Osteoblast (primary cell): ENCODE measurements at regions not wholly inside any gene's neighbourhood (a gene's known extent, or its start where the extent isn't known, plus 50 kb on each side); places are given as distances from the start of the nearest gene placed in this dataset.

Experiments used
- DNase-seq: peaks from one replicate; pipeline ENCODE4 v3.0.0; 2011; ENCODE audit warnings: low spot score, mixed read lengths; ENCODE audit not compliant: insufficient read length; ENCODE audit errors: missing footprints
- H2AFZ ChIP-seq: 2 replicates; pipeline ENCODE4 v1.6.0; 2011; ENCODE audit warnings: mild to moderate bottlenecking, low read length
- H3K27ac ChIP-seq: 2 replicates; pipeline ENCODE4 v1.5.1; 2011; ENCODE audit warnings: mild to moderate bottlenecking, low read depth, low read length, moderate library complexity
- H3K27me3 ChIP-seq: 2 replicates; pipeline ENCODE4 v1.6.0; 2012; ENCODE audit warnings: mild to moderate bottlenecking, control low read depth, inconsistent platforms, low read length, moderate library complexity; ENCODE audit not compliant: insufficient read depth
- H3K36me3 ChIP-seq: 2 replicates; pipeline ENCODE4 v1.5.1; 2011; ENCODE audit warnings: mild to moderate bottlenecking, low read length, control low read depth, moderate library complexity; ENCODE audit not compliant: insufficient read depth
- H3K4me1 ChIP-seq: 2 replicates; pipeline ENCODE4 v1.5.1; 2011; ENCODE audit warnings: mild to moderate bottlenecking, low read length, control low read depth, moderate library complexity; ENCODE audit not compliant: insufficient read depth
- H3K4me2 ChIP-seq: 2 replicates; pipeline ENCODE4 v1.6.0; 2011; ENCODE audit warnings: mild to moderate bottlenecking, low read length; ENCODE audit not compliant: insufficient read depth
- H3K4me3 ChIP-seq: fragments of 200-600 bp; sonication (generic); 3 replicates; pipeline ENCODE4 v1.5.1; 2012; ENCODE audit warnings: mild to moderate bottlenecking, low read length, inconsistent platforms; ENCODE audit not compliant: insufficient read depth
- H3K79me2 ChIP-seq: 2 replicates; pipeline ENCODE4 v1.6.0; 2012; ENCODE audit warnings: mild to moderate bottlenecking, low read length, control low read depth, inconsistent platforms; ENCODE audit not compliant: insufficient read depth
- H3K9me3 ChIP-seq: 2 replicates; pipeline ENCODE4 v1.5.1; 2011; ENCODE audit warnings: low read depth, low read length, control low read depth
- H4K20me1 ChIP-seq: 2 replicates; pipeline ENCODE4 v1.6.0; 2012; ENCODE audit warnings: mild to moderate bottlenecking, low read length, control low read depth; ENCODE audit not compliant: insufficient read depth
- CTCF ChIP-seq: IDR thresholded peaks from 2 replicates; pipeline ENCODE4 v1.5.1; 2011; ENCODE audit warnings: mild to moderate bottlenecking, low read depth, low read length, moderate library complexity; ENCODE audit errors: extremely low read depth

GRCh38 chr15:53390549-53390948 is 368.9 kb downstream of the WDR72 start:
- H3K4me2 ChIP-seq, result no peak overlapping the region
- no peak for TF ChIP-seq CTCF
- no peaks in the 10 kb centered on the region for H3K9me3 ChIP-seq
- no peak overlapping the region for H3K27ac ChIP-seq
- H3K27me3 ChIP-seq, result no peaks in the 10 kb centered on the region
- H3K4me1 ChIP-seq, result no peaks in the 10 kb centered on the region
- no peaks in the 10 kb centered on the region for H4K20me1 ChIP-seq
- H3K4me3 ChIP-seq, result no peak overlapping the region
- no peak overlapping the region for H2AFZ ChIP-seq
- no peaks in the 10 kb centered on the region for H3K36me3 ChIP-seq
- no peaks in the 10 kb centered on the region for H3K79me2 ChIP-seq
- DNase-seq, result peak; percentile 2

GRCh38 chr15:53389271-53390037 is 370.0 kb downstream of the WDR72 start:
- Histone ChIP-seq H2AFZ (no peak overlapping the region), H3K4me1 (no peaks in the 10 kb centered on the region), H3K9me3 (no peaks in the 10 kb centered on the region), H3K36me3 (no peaks in the 10 kb centered on the region), H3K4me2 (no peak overlapping the region), H3K4me3 (no peak overlapping the region), H3K27me3 (no peaks in the 10 kb centered on the region), H4K20me1 (no peaks in the 10 kb centered on the region), H3K79me2 (no peaks in the 10 kb centered on the region), H3K27ac (no peak overlapping the region)
- DNase-seq, result no peak
- TF ChIP-seq CTCF, result no peak

- Histone ChIP-seq H2AFZ (no peak overlapping the region), H3K4me1 (no peaks in the 10 kb centered on the region), H3K9me3 (peaks cover 2% of the 10 kb centered on the region), H3K36me3 (no peaks in the 10 kb centered on the region), H3K4me2 (no peak overlapping the region), H3K27ac (no peak overlapping the region), H3K79me2 (no peaks in the 10 kb centered on the region), H3K4me3 (no peak overlapping the region), H3K27me3 (no peaks in the 10 kb centered on the region), H4K20me1 (no peaks in the 10 kb centered on the region)
- no peak for DNase-seq
- no peak for TF ChIP-seq CTCF
These were observed 375.0 kb downstream of the WDR72 start for GRCh38 chr15:53384417-53384816.

- H3K9me3 ChIP-seq, result peaks cover 4% of the 10 kb centered on the region
- no peaks in the 10 kb centered on the region for H3K4me1 ChIP-seq
- no peak for DNase-seq
- H4K20me1 ChIP-seq, result no peaks in the 10 kb centered on the region
- no peaks in the 10 kb centered on the region for H3K27me3 ChIP-seq
- H3K4me3 ChIP-seq, result no peak overlapping the region
- H3K79me2 ChIP-seq, result no peaks in the 10 kb centered on the region
- no peak for TF ChIP-seq CTCF
- H3K4me2 ChIP-seq, result no peak overlapping the region
- H3K36me3 ChIP-seq, result no peaks in the 10 kb centered on the region
- no peak overlapping the region for H3K27ac ChIP-seq
- no peak overlapping the region for H2AFZ ChIP-seq
These were observed 381.2 kb downstream of the WDR72 start for GRCh38 chr15:53378096-53378800.
